ENCODE measurements at regions not wholly inside any gene's neighbourhood (a gene's known extent, or its start where the extent isn't known, plus 50 kb on each side); places are given as distances from the start of the nearest gene placed in this dataset.
A peak's percentile ranks its signal among the peaks of the same experiment; 100 is the strongest.

DNA sequence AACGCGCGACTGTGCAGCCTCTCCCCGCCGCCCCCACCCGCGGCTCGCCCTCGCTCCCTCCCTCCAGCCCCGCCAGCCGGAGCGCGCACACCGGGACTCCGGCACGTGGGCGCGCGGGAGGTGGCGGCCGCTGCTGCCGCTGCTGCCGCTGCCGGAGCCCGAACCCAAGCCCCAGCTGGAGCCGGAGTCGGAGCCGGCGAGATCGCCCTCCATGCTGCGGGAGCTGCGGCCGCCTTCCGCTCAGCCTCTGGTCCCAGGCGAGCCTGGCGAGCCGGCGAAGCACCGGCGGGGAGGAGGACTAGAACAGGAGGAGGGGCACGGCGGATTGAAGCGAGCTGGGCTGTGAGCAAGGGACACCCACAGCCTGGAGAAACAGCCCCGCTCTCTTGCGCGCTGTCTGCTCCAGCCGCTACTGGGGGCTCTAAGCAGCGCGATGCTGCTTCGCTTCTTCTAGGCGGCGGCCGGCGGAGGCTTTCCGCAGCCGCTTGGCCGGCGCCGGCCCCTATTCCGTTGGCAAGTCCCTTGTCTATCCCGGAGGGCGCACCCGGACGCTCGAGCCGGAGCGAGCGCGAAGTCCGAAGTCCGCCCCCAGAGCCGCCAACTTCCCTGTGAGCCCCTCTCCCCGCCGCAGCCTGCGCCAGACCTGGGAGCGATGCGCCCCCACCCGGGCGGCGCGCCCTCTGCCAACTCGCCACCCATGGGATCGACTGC lies 598.7 kb upstream of the SGCD start:
- ChIA-PET POLR2A (no interaction called here), CTCF (no interaction called here)
- Histone ChIP-seq H3K4me3 (peak overlapping the region; percentile 62), H3K27ac (peak overlapping the region; percentile 60 to 85), H3K9me3 (no peaks in the 10 kb centered on the region), H3K4me2 (peak overlapping the region; percentile 89), H3K4me1 (peaks cover 3% of the 10 kb centered on the region; the same call in 1 of the 3 replicates)
- no peak for FAIRE-seq
- WGBS (ENCODE audit: missing lambda C conversion rate) = 6% methylated on average over 17 of the region's 83 CpGs
- peak; percentile 89 for ATAC-seq
- peak; percentile 64 to 71 for DNase-seq (ENCODE audit: low read depth in 1 of 2, low spot score in 1 of 2)
- TF ChIP-seq CBX2 (IDR thresholded peaks at IDR 0.05; ENCODE audit: borderline replicate concordance, low read depth) = no peak
- TF ChIP-seq CEBPB (IDR thresholded peaks at IDR 0.05) = no peak
- no peak for TF ChIP-seq MAFK (IDR thresholded peaks at IDR 0.05; ENCODE audit: partially characterized antibody)
- no peak for TF ChIP-seq EHMT2 (IDR thresholded peaks at IDR 0.05; ENCODE audit: low read depth)
- TF ChIP-seq ZFP36 (IDR thresholded peaks at IDR 0.05; ENCODE audit: borderline replicate concordance, partially characterized antibody) = no peak
- TF ChIP-seq SREBF2 (IDR thresholded peaks at IDR 0.05) = no peak
- TF ChIP-seq JUNB (IDR thresholded peaks at IDR 0.05) = no peak
- no peak for TF ChIP-seq GATA3 (IDR thresholded peaks at IDR 0.05; ENCODE audit: borderline replicate concordance)
- no peak for TF ChIP-seq HMGXB4 (CRISPR knock-in tag; IDR thresholded peaks at IDR 0.05; ENCODE audit: borderline replicate concordance)
- TF ChIP-seq TFCP2L1 (CRISPR knock-in tag; IDR thresholded peaks at IDR 0.05) = no peak
- no peak for TF ChIP-seq HOXB13 (CRISPR knock-in tag; IDR thresholded peaks at IDR 0.05; ENCODE audit: low read depth)
- TF ChIP-seq E2F6 (IDR thresholded peaks at IDR 0.05; ENCODE audit: borderline replicate concordance, low read depth) = no peak; the same call in 1 of the 2 replicates
- no peak for TF ChIP-seq RFX5 (IDR thresholded peaks at IDR 0.05)
- TF ChIP-seq REST (IDR thresholded peaks at IDR 0.05) = no peak
- TF ChIP-seq POLR2A (IDR thresholded peaks at IDR 0.05; ENCODE audit: low read length) = 0 out of 2 replicates have a peak, but pooled peaks have one; percentile 4
- TF ChIP-seq, protein P1, sequence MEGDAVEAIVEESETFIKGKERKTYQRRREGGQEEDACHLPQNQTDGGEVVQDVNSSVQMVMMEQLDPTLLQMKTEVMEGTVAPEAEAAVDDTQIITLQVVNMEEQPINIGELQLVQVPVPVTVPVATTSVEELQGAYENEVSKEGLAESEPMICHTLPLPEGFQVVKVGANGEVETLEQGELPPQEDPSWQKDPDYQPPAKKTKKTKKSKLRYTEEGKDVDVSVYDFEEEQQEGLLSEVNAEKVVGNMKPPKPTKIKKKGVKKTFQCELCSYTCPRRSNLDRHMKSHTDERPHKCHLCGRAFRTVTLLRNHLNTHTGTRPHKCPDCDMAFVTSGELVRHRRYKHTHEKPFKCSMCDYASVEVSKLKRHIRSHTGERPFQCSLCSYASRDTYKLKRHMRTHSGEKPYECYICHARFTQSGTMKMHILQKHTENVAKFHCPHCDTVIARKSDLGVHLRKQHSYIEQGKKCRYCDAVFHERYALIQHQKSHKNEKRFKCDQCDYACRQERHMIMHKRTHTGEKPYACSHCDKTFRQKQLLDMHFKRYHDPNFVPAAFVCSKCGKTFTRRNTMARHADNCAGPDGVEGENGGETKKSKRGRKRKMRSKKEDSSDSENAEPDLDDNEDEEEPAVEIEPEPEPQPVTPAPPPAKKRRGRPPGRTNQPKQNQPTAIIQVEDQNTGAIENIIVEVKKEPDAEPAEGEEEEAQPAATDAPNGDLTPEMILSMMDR (IDR thresholded peaks at IDR 0.05) = no peak; the same call in 2 of the 3 replicates
- TF ChIP-seq KDM1A (IDR thresholded peaks at IDR 0.05; ENCODE audit: low read depth) = no peak
- TF ChIP-seq NR3C1 (IDR thresholded peaks at IDR 0.05) = no peak
- TF ChIP-seq HOXA7 (CRISPR knock-in tag; IDR thresholded peaks at IDR 0.05) = no peak
- TF ChIP-seq MYC (IDR thresholded peaks at IDR 0.05; ENCODE audit: borderline replicate concordance, low read length) = no peak
- TF ChIP-seq KDM5A (IDR thresholded peaks at IDR 0.05) = no peak
- no peak for TF ChIP-seq ATOH8 (CRISPR knock-in tag; IDR thresholded peaks at IDR 0.05; ENCODE audit: low read depth)
- no peak for TF ChIP-seq USF2 (IDR thresholded peaks at IDR 0.05)
- TF ChIP-seq JUN (IDR thresholded peaks at IDR 0.05) = 0 out of 5 replicates have a peak, but pooled peaks of 1 of the 2 experiments have one; percentile 19
- TF ChIP-seq ZC3H11A (IDR thresholded peaks at IDR 0.05) = no peak
- no peak for TF ChIP-seq FOSL2 (IDR thresholded peaks at IDR 0.05)
- no peak for TF ChIP-seq FOSL2 (CRISPR knock-in tag; IDR thresholded peaks at IDR 0.05)
- no peak for TF ChIP-seq HES2 (IDR thresholded peaks at IDR 0.05)
- TF ChIP-seq ESRRA (IDR thresholded peaks at IDR 0.05; ENCODE audit: borderline replicate concordance, low read length) = no peak
- TF ChIP-seq MAX (IDR thresholded peaks at IDR 0.05) = peak; percentile 53
- 0 out of 3 replicates have a peak, but pooled peaks have one; percentile 5 for TF ChIP-seq SMC3 (IDR thresholded peaks at IDR 0.05)
- no peak for TF ChIP-seq POLR2AphosphoS2 (conservative IDR thresholded peaks at IDR 0.05; ENCODE audit: low read length)
- TF ChIP-seq HDAC2 (IDR thresholded peaks at IDR 0.05) = peak; percentile 43; the same call in 1 of the 2 replicates

Data from A549 (cell line).